Chondrocyte (in vitro differentiated cells): ENCODE measurements at regions not wholly inside any gene's neighbourhood (a gene's known extent, or its start where the extent isn't known, plus 50 kb on each side); places are given as distances from the start of the nearest gene placed in this dataset.

Experiments used
- DNase-seq: peaks from one replicate; pipeline ENCODE4 v3.0.0; 2021; ENCODE audit warnings: mixed read lengths, low spot score
- H3K27ac Mint-ChIP-seq: one replicate; pipeline ENCODE4 v1.8.0; 2021; ENCODE audit warnings: mild to moderate bottlenecking, moderate library complexity, mixed read lengths; ENCODE audit not compliant: unreplicated experiment
- H3K27me3 Mint-ChIP-seq: 2 replicates; pipeline ENCODE4 v1.8.0; 2021; ENCODE audit warnings: low read depth, mixed read lengths
- H3K36me3 Mint-ChIP-seq: 2 replicates; pipeline ENCODE4 v1.8.0; 2021; ENCODE audit warnings: low read depth, mixed read lengths
- H3K4me1 Mint-ChIP-seq: 2 replicates; pipeline ENCODE4 v1.8.0; 2021; ENCODE audit warnings: low read depth, mild to moderate bottlenecking, mixed read lengths
- H3K4me3 Mint-ChIP-seq: one replicate; pipeline ENCODE4 v1.8.0; 2021; ENCODE audit warnings: mild to moderate bottlenecking, moderate library complexity, mixed read lengths; ENCODE audit not compliant: unreplicated experiment
- H3K9me3 Mint-ChIP-seq: 2 replicates; pipeline ENCODE4 v1.8.0; 2021; ENCODE audit warnings: low read depth, mixed read lengths
- TF ChIP-seq, protein P1 (sequence below): fragments of 200-600 bp; sonication (generic); IDR thresholded peaks from 2 replicates; pipeline ENCODE4 v1.5.0; 2021; ENCODE audit warnings: antibody characterized with exemption, mild to moderate bottlenecking, moderate library complexity

DNA sequence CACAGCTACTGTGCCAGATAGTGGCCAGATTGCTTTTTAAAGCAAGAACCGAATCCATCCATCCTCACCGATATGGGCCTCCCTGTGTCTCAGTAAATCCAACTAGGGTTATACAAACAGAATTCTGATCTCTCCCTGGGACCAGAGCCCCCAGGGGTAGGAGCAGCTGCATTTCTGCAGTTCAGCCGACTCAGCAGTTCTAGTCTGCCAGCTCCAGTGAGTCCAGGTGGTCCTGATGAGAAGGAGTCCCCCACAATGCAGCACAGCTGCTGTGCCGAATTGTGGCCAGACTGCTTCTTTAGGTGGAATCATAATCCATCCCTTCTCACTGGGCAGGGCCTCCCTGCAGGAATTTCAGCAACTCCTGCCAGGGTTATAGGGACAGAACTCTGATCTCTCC, 532.9 kb downstream of the ACTRT1 start:
- Mint-ChIP-seq H3K9me3 (peaks cover 39% of the 10 kb centered on the region), H3K27ac (no peak overlapping the region), H3K27me3 (no peaks in the 10 kb centered on the region), H3K4me3 (no peak overlapping the region), H3K4me1 (no peaks in the 10 kb centered on the region), H3K36me3 (no peaks in the 10 kb centered on the region)
- TF ChIP-seq, protein P1, sequence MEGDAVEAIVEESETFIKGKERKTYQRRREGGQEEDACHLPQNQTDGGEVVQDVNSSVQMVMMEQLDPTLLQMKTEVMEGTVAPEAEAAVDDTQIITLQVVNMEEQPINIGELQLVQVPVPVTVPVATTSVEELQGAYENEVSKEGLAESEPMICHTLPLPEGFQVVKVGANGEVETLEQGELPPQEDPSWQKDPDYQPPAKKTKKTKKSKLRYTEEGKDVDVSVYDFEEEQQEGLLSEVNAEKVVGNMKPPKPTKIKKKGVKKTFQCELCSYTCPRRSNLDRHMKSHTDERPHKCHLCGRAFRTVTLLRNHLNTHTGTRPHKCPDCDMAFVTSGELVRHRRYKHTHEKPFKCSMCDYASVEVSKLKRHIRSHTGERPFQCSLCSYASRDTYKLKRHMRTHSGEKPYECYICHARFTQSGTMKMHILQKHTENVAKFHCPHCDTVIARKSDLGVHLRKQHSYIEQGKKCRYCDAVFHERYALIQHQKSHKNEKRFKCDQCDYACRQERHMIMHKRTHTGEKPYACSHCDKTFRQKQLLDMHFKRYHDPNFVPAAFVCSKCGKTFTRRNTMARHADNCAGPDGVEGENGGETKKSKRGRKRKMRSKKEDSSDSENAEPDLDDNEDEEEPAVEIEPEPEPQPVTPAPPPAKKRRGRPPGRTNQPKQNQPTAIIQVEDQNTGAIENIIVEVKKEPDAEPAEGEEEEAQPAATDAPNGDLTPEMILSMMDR, result no peak
- no peak for DNase-seq

DNA sequence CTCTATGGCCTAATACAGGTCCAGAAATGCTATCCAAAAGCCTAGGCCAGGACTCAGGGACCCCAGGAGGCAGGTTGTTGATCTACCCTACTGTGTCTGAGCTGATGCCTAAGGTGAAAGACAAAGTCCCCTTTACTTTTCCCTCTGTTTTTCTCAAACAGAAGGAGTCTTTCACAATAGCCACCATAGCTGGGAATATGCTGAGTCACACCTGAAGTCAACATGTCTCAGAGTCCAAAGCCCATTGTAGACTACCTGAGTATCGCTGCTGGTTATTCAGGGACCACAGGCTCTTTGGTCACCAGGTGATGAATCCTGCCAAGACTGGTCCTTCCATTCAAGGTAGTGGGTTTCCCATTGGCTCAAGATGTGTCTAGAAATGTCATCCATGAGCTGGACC, 562.2 kb downstream of the ACTRT1 start:
- Mint-ChIP-seq H3K9me3 (peaks cover 63% of the 10 kb centered on the region), H3K4me1 (no peaks in the 10 kb centered on the region), H3K27me3 (no peaks in the 10 kb centered on the region), H3K36me3 (no peaks in the 10 kb centered on the region), H3K27ac (no peak overlapping the region), H3K4me3 (no peak overlapping the region)
- TF ChIP-seq, protein P1, result no peak
- no peak for DNase-seq

DNA sequence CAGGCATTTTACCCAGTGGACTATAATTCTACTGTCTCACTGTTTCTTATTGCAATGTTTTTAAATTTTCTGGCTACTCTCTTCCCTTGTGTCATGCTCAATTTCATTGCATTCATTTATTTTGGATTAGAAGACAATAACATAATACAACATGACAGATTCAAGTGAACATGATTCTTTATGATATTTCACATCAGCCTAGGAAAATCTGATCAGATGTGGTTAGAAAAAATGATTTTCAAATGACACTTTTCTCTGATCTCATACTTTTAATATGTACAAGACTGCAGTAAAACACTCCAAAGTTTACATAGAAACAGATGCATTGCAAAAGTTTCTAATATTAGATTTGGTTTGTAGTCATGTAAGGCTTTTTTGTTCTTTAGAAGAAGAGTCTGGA, 586.0 kb downstream of the ACTRT1 start:
- no peak for DNase-seq
- H3K4me1 Mint-ChIP-seq, result no peaks in the 10 kb centered on the region
- no peak overlapping the region for H3K4me3 Mint-ChIP-seq

DNA sequence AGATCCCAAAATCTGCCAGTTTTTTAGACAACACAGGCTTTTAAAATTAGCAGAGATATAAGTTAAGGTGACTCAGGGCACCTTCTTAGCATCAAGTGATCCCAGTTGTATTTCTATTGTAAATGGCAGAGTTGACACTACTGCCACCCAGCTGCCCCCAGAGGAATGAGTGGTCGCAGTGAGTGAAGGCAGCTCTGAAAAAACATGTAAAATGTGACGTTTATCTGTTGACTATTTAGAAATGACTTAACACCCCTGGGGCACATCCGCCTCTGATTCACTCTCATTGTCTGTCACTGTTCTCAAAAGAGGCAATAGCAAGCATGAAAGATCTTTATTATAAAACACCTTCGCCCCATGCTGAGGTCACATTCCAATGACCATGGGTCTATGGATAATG, 592.4 kb downstream of the ACTRT1 start:
- peaks cover 24% of the 10 kb centered on the region for H3K9me3 Mint-ChIP-seq
- H3K27ac Mint-ChIP-seq, result no peak overlapping the region
- no peak for DNase-seq
- no peaks in the 10 kb centered on the region for H3K27me3 Mint-ChIP-seq
- TF ChIP-seq, protein P1, result no peak
- no peaks in the 10 kb centered on the region for H3K36me3 Mint-ChIP-seq
- H3K4me1 Mint-ChIP-seq, result no peaks in the 10 kb centered on the region
- no peak overlapping the region for H3K4me3 Mint-ChIP-seq

More for the DNA sequence above, 586.0 kb downstream of the ACTRT1 start:
- Mint-ChIP-seq H3K27ac (no peak overlapping the region), H3K36me3 (no peaks in the 10 kb centered on the region), H3K27me3 (no peaks in the 10 kb centered on the region), H3K9me3 (peaks cover 11% of the 10 kb centered on the region)
- TF ChIP-seq, protein P1, result no peak

DNA sequence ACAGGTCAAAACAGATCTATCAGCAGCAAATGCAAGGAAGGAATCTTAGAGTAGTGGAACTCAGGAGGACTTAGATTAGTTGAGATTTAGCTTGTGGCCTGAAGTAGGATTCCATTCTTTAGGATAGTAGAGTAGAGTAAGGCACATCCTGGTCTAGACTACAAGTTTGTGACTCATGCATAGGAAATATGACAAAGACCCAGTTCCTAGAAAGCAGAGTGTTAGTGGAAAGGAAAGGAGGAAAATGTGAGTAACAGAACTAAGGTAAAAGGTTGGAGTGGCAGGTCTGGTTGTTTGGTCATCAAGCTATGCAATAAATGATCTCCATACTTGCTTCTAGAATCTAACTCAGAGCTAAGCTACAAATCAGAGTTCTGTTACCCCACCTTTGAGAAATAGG, 595.0 kb downstream of the ACTRT1 start:
- no peak overlapping the region for H3K27ac Mint-ChIP-seq
- H3K27me3 Mint-ChIP-seq, result no peaks in the 10 kb centered on the region
- peaks cover 18% of the 10 kb centered on the region for H3K9me3 Mint-ChIP-seq
- no peaks in the 10 kb centered on the region for H3K4me1 Mint-ChIP-seq
- DNase-seq, result no peak
- no peaks in the 10 kb centered on the region for H3K36me3 Mint-ChIP-seq
- TF ChIP-seq, protein P1, result no peak
- no peak overlapping the region for H3K4me3 Mint-ChIP-seq
